Endothelial cell of umbilical vein (primary cell): ENCODE measurements at regions not wholly inside any gene's neighbourhood (a gene's known extent, or its start where the extent isn't known, plus 50 kb on each side); places are given as distances from the start of the nearest gene placed in this dataset.

Experiments
- BruUV-seq: library from RNA; stranded (reverse); fragments of 400-500 nt; replicated peaks from 2 replicates; lab custom pipeline; 2021; lab: Mats Ljungman, UMichigan
- CTCF ChIA-PET: fragments of 300-600, 350-600 bp; sonication (Branson Sonifier 250); formaldehyde crosslinking; loops from one replicate; lab custom pipeline; 2021; ENCODE audit warnings: antibody characterized with exemption, inconsistent platforms; lab: Charles Lee
- POLR2A ChIA-PET: fragments of 300-600, 350-600 bp; sonication (Branson Sonifier 250); formaldehyde crosslinking; loops from one replicate; lab custom pipeline; 2021; ENCODE audit warnings: antibody characterized with exemption, inconsistent platforms; lab: Charles Lee
- DNase-seq: peaks from one replicate; pipeline ENCODE4 v3.0.0-alpha.2; 2011; ENCODE audit warnings: low read depth, low spot score
- FAIRE-seq: peaks from 2 replicates; lab custom pipeline; 2011; peaks lifted over from hg19 to GRCh38; lab: Jason Lieb, UNC
- H2AFZ ChIP-seq: 2 replicates; pipeline ENCODE4 v1.6.0; 2012; ENCODE audit warnings: low read depth, low read length, control low read depth, inconsistent platforms
- H3K27ac ChIP-seq: 2 replicates; pipeline ENCODE4 v1.5.1; 2011; ENCODE audit warnings: low read depth, mild to moderate bottlenecking, control low read depth, low read length, moderate library complexity; ENCODE audit not compliant: insufficient read depth
- H3K27me3 ChIP-seq, 2 experiments: 2 replicates each; pipeline versions ENCODE4 v1.6.0 to v1.6.1; 2011; ENCODE audit warnings: low read length in 2 of 2, mixed read lengths in 1 of 2; ENCODE audit not compliant: control insufficient read depth in 2 of 2, insufficient read depth in 2 of 2
- H3K36me3 ChIP-seq, 2 experiments: 2 replicates in 1 of 2; 3 replicates in 1 of 2; pipeline ENCODE4 v1.5.1; 2011; ENCODE audit warnings: low read length in 2 of 2, mild to moderate bottlenecking in 1 of 2, moderate library complexity in 1 of 2; ENCODE audit not compliant: control insufficient read depth in 2 of 2, insufficient read depth in 2 of 2; ENCODE audit errors: extremely low read depth in 1 of 2
- H3K4me1 ChIP-seq: 3 replicates; pipeline ENCODE4 v1.5.1; 2011; ENCODE audit warnings: mild to moderate bottlenecking, low read length; ENCODE audit not compliant: control insufficient read depth, insufficient read depth; ENCODE audit errors: extremely low read depth
- H3K4me2 ChIP-seq: 2 replicates; pipeline ENCODE4 v1.6.1; 2011; ENCODE audit warnings: low read length, control low read depth, mixed read lengths; ENCODE audit not compliant: insufficient read depth
- H3K4me3 ChIP-seq, 3 experiments: fragments of 200-600 bp in 1 of 3; sonication (generic), shearing (Covaris generic) in 1 of 3; replicated peaks in 1 of 3; 2 replicates each; pipeline ENCODE4 v1.5.1; 2011 to 2016; ENCODE audit warnings: control low read depth in 3 of 3, low read length in 3 of 3, mild to moderate bottlenecking in 2 of 3, inconsistent platforms in 1 of 3, low read depth in 1 of 3, moderate library complexity in 1 of 3; ENCODE audit not compliant: insufficient read depth in 1 of 3
- H3K79me2 ChIP-seq: 2 replicates; pipeline ENCODE4 v1.6.0; 2012; ENCODE audit warnings: low read length, inconsistent platforms; ENCODE audit not compliant: control insufficient read depth, insufficient read depth
- H3K9ac ChIP-seq: replicated peaks from 2 replicates; pipeline ENCODE3; 2011; ENCODE audit warnings: low read length, control low read depth; ENCODE audit not compliant: insufficient read depth; ENCODE audit errors: extremely low read depth
- H3K9me1 ChIP-seq: replicated peaks from 3 replicates; pipeline ENCODE4 v1.6.0; 2011; ENCODE audit warnings: mild to moderate bottlenecking, low read length; ENCODE audit not compliant: control insufficient read depth, insufficient read depth; ENCODE audit errors: extremely low read depth
- H3K9me3 ChIP-seq: replicated peaks from 2 replicates; pipeline ENCODE4 v1.5.1; 2012; ENCODE audit warnings: low read length, inconsistent platforms; ENCODE audit not compliant: control insufficient read depth, insufficient read depth
- H4K20me1 ChIP-seq: replicated peaks from 2 replicates; pipeline ENCODE3; 2011; ENCODE audit warnings: mild to moderate bottlenecking, low read length; ENCODE audit not compliant: control insufficient read depth, insufficient read depth; ENCODE audit errors: extremely low read depth
- EZH2 ChIP-seq: IDR thresholded peaks from 2 replicates; pipeline ENCODE4 v1.6.1; 2012; ENCODE audit warnings: borderline replicate concordance, low read depth, mild to moderate bottlenecking, moderate library complexity, low read length, inconsistent platforms; ENCODE audit not compliant: severe bottlenecking
- FOS ChIP-seq: IDR thresholded peaks from 2 replicates; pipeline ENCODE4 v1.6.1; 2011; ENCODE audit warnings: mild to moderate bottlenecking, low read length, moderate library complexity, borderline replicate concordance; ENCODE audit not compliant: insufficient read depth
- JUN ChIP-seq: IDR thresholded peaks from 2 replicates; pipeline ENCODE4 v1.6.1; 2011; ENCODE audit warnings: borderline replicate concordance, low read depth; ENCODE audit not compliant: insufficient read length, insufficient read depth
- POLR2AphosphoS5 ChIP-seq: IDR thresholded peaks from 2 replicates; pipeline ENCODE4 v1.6.1; 2012; ENCODE audit warnings: low read depth, mild to moderate bottlenecking, control low read depth, low read length, moderate library complexity; ENCODE audit not compliant: insufficient read depth
- dilution Hi-C: fragments of 300-500 bp; cut with MboI; formaldehyde crosslinking; loops from one replicate; pipeline ENCODE4 v1.15.0; 2019; ENCODE audit warnings: low sequenced_read_pairs; ENCODE audit not compliant: extremely low pct_ligation_motif_present
- intact Hi-C: fragments of 100-400 bp; cut with micrococcal nuclease; formaldehyde crosslinking; loops from one replicate; pipeline ENCODE4 v1.10.0; 2022
- TF ChIP-seq, protein P1 (sequence below), 2 donors: IDR thresholded peaks; 1 replicate in 1 of 2; 2 replicates in 1 of 2; pipeline ENCODE4 v1.5.1; 2011; ENCODE audit warnings: low read length in 2 of 2, mild to moderate bottlenecking in 2 of 2, moderate library complexity in 2 of 2, control low read depth in 1 of 2, inconsistent platforms in 1 of 2, low read depth in 1 of 2; ENCODE audit not compliant: insufficient read depth in 1 of 2; ENCODE audit errors: extremely low read depth in 1 of 2

DNA sequence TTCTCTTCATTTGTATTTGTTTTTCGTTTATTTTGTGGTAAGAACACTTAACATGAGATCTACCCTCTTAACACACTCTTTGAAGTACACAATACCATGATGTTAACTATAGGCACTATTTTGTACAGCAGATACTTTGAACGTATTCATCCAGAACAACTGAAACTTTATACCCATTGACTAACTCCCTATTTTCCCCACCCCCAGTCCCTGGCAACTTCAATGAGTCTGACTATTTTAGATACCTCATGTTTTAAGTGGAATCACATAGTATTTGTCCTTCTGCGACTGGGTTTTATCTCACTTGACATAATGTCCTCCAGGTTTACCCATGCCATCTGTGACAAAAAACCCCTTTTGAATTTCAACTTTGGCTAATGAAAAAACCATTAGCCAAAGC, 356.3 kb upstream of the CDH20 start:
- Histone ChIP-seq H3K36me3 (no peaks in the 10 kb centered on the region), H3K4me2 (no peak overlapping the region), H3K79me2 (no peaks in the 10 kb centered on the region), H3K27me3 (no peaks in the 10 kb centered on the region), H2AFZ (no peak overlapping the region), H3K4me3 (no peak overlapping the region), H3K9me3 (no peaks in the 10 kb centered on the region), H4K20me1 (no peaks in the 10 kb centered on the region), H3K4me1 (peaks cover 33% of the 10 kb centered on the region), H3K9ac (no peak overlapping the region), H3K27ac (no peak overlapping the region), H3K9me1 (no peaks in the 10 kb centered on the region)
- dilution Hi-C loops (no loop called here), intact Hi-C loops (loop anchor here (5.0 kb wide), 1 partner anchor 285 kb away; no protein-coding TSS in a partner anchor)
- BruUV-seq = no TSS peak
- FAIRE-seq (peak; percentile 50), DNase-seq (no peak)
- TF ChIP-seq POLR2AphosphoS5 = no peak
- no peak for TF ChIP-seq EZH2
- no peak for TF ChIP-seq FOS
- TF ChIP-seq JUN = no peak
- TF ChIP-seq, protein P1, sequence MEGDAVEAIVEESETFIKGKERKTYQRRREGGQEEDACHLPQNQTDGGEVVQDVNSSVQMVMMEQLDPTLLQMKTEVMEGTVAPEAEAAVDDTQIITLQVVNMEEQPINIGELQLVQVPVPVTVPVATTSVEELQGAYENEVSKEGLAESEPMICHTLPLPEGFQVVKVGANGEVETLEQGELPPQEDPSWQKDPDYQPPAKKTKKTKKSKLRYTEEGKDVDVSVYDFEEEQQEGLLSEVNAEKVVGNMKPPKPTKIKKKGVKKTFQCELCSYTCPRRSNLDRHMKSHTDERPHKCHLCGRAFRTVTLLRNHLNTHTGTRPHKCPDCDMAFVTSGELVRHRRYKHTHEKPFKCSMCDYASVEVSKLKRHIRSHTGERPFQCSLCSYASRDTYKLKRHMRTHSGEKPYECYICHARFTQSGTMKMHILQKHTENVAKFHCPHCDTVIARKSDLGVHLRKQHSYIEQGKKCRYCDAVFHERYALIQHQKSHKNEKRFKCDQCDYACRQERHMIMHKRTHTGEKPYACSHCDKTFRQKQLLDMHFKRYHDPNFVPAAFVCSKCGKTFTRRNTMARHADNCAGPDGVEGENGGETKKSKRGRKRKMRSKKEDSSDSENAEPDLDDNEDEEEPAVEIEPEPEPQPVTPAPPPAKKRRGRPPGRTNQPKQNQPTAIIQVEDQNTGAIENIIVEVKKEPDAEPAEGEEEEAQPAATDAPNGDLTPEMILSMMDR (IDR thresholded peaks at IDR 0.05; ENCODE audit: extremely low read depth in 1 of 2, insufficient read depth in 1 of 2, low read depth in 1 of 2, low read length in 2 of 2) = no peak
- POLR2A ChIA-PET = no interaction called here
- CTCF ChIA-PET = interaction anchor here (3.6 kb wide), 1 partner anchor 9 kb away, joined by 18 read pairs; no protein-coding TSS in a partner anchor
